ENCODE measurements at regions not wholly inside any gene's neighbourhood (a gene's known extent, or its start where the extent isn't known, plus 50 kb on each side); places are given as distances from the start of the nearest gene placed in this dataset.

- TF ChIP-seq CTCF (IDR thresholded peaks at IDR 0.05) (no peak), POLR2A (IDR thresholded peaks at IDR 0.05) (no peak)
Observed at GRCh38 chr9:135002802-135003201, 84.7 kb upstream of the OLFM1 start.

All from testis (tissue), 2 donors.